ENCODE measurements at regions not wholly inside any gene's neighbourhood (a gene's known extent, or its start where the extent isn't known, plus 50 kb on each side); places are given as distances from the start of the nearest gene placed in this dataset.
"Not testable (repeated sequence)": the region's sequence is repeated elsewhere in the genome, so short reads cannot be mapped to it uniquely, and the experiment has no call there.

DNA sequence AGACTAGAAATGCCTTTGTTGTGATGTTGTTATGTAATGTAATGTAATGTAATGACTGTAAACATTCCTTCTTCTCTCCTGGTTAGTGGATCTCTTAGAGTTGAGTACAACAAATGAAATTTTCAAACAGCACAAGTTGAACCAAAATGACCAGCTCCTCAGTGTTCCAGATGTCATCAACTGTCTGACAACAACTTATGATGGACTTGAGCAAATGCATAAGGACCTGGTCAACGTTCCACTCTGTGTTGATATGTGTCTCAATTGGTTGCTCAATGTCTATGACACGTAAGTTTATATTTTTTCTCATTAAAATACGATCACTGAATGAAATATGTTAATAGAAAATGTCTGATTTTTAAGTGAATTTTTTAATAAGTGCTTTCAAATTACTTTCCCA is 496.7 kb downstream of the UTRN start:
- no peak for DNase-seq

GRCh38 chr6:144782634-144783033 is 497.5 kb downstream of the UTRN start:
- DNase-seq, result no peak

- DNase-seq, result no peak
These were observed 499.9 kb downstream of the UTRN start for GRCh38 chr6:144785056-144785455.

DNA sequence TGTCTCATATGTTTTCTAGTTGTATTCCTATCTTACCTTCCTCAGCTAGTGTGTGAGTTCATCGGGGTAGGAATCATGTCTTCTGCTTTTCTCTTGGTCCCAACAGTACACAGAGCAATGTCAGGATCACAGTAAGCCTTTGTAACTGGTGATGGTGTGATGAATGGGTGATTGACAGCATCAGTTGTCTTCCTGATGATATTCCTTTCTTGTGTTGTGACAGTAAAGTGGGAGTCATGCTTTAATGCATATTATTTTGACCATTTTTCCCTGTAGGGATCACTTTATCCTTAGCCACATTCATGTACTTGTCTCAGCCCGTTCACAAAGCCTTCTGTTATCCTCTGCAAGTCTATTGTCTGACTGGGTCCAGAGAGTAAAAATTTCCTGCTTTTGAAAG is 501.7 kb downstream of the UTRN start:
- DNase-seq, result no peak

DNA sequence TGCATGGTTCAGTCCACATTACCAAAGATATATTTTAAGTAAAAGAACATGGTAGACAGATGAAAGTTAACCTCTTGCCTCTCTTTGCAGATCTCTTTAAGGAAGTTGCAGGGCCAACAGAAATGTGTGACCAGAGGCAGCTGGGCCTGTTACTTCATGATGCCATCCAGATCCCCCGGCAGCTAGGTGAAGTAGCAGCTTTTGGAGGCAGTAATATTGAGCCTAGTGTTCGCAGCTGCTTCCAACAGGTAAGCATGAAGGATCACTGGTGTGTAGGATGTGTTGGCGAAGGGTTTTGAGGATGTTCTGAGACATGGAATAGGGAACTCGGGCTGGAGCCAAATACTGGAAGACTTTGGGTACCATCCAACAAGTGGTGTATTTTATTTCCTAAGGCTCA is 508.6 kb downstream of the UTRN start:
- DNase-seq, result no peak

DNA sequence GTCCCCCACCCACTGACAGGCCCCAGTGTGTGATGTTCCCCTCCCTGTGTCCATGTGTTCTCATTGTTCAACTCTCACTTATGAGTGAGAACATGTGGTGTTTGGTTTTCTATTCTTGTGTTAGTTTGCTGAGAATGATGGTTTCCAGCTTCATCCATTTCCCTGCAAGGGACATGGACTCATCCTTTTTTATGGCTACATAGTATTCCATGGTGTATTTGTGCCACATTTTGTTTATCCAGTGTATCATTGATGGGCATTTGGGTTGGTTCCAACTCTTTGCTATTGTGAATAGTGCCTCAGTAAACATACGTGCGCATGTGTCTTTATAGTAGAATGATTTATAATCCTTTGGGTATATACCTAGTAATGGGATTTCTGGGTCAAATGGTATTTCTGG is 509.9 kb downstream of the UTRN start:
- DNase-seq, result not testable (repeated sequence)

DNA sequence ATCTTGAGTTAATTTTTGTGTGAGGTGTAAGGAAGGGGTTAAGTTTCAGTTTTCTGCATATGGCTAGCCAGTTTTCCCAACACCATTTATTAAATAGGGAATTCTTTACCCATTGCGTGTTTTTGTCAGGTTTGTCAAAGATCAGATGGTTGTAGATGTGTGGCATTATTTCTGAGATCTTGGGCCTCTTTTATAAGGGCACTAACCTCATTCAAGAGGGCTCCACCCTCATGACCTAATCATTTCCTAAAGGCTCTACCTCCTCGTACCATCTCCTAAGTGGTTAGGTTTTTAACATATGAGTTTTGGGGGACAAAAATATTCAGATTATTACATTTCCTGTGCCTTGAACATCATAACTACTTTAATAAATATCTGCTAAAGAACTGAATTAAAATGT is 510.9 kb downstream of the UTRN start:
- DNase-seq, result no peak

GRCh38 chr6:144797881-144798589 is 512.9 kb downstream of the UTRN start:
- no peak for DNase-seq

DNA sequence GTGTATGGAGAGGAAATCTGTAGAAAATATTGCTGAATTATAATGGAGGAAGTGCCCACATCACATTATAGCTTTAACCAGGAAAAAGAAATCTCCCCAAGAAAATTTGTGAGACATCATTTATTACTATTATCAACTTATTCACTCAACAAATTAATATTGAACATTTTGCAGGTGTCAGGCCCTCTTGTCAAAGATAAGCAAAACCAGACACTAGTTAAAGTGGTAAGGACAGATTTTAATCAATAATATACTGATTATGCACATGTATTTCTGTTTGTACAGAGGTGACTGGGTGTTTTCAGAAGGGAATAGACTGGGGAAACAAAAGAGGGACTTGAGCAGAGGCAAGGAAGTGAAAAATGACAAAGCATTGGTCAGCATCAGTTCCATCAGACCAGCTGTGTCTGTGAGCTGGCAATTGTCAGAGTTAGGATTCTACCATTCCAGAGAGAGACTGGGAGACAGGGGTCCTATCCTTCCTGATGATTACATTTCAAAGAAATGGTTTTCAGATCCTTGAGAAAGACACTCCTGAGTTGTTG is 519.2 kb downstream of the UTRN start:
- no peak for DNase-seq

- no peak for DNase-seq
These were observed 519.9 kb downstream of the UTRN start for GRCh38 chr6:144805049-144805448.

DNA sequence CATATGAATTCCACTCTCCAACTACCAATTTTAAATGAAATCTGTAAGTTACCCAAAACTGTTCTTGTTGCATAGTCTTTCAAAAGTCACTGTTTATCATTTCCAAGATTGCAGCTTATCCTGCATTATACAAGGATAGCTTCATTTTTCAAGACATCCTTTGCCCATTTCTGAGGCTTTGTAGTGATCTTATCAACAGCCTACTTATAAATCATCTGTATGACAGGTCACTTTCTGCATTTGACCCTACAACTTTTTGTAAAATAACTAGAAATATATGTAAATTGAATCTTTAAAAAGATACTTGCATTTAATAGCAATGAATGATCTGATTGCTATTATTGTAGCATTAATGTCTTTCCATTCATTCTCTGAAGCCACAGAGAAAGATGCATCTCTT is 521.1 kb downstream of the UTRN start:
- no peak for DNase-seq

DNA sequence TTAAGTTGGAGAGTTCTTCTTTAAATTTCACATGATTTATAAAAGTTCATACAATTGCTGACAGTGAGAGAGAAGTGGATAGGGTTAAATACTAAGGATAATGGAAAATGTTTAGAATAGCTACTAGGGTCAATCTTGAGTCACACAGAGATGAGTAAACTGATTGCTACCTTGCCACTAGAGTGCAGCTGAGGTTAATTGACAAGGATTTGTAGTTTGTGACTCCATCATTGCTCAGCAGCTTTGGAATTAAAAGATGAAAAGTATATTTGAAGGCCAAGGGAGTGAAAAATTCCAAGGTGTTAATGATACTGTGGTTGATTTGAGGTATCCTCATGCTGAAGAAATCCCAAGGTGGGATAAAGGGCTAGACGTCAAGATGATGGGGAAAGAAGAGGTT is 524.0 kb downstream of the UTRN start:
- DNase-seq, result no peak

GRCh38 chr6:144809969-144810368 is 524.8 kb downstream of the UTRN start:
- DNase-seq, result no peak

- no peak for DNase-seq
These were observed 526.0 kb downstream of the UTRN start for GRCh38 chr6:144811140-144811539.

- no peak for DNase-seq
These were observed 531.8 kb downstream of the UTRN start for GRCh38 chr6:144816936-144817335.

DNA sequence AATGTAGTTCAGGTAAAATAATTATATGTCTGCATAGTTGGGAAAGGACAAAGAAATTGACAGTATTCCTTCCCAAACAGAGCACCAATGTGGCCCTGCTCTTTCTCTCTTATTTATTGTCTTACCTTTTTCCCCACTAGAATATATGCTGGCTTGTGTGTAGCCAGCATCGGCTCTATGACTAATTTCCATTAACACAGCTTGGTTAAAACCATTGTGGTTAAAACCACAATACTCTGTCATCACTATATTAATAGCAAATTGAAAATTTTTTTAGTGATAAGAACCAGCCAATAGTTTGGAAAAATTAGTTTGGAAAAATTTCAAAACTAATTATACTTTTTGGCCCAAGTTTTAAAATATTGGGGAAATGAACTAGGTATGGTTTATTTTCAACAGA is 535.1 kb downstream of the UTRN start:
- DNase-seq, result no peak

GRCh38 chr6:144823131-144823530 is 538.0 kb downstream of the UTRN start:
- no peak for DNase-seq

GRCh38 chr6:144824018-144824417 is 538.9 kb downstream of the UTRN start:
- DNase-seq, result no peak

GRCh38 chr6:144834426-144835038 is 549.4 kb downstream of the UTRN start:
- DNase-seq, result no peak

- no peak for DNase-seq
These were observed 550.3 kb downstream of the UTRN start for GRCh38 chr6:144835322-144835973.

GRCh38 chr6:144840619-144841018 is 555.5 kb downstream of the UTRN start:
- DNase-seq, result no peak

DNA sequence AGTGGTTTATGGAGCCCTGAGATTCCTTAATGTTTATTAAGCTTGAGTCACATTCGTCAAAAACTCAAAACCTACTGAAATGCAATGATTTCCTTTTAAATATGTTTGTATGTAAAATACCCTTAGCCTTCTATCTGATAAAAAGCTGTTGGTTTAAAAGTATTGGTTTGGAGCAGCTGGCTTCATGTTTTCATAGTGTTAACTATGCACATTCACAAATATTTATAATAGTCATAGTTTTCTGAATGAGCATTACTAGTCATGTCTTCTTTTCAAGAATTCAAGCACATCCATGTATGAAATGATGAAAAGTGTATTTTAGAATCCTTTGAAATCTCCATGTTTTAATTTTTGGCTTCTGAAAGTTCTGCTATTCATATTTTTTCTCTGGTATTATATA is 558.6 kb downstream of the UTRN start:
- no peak for DNase-seq

GRCh38 chr6:144844596-144844995 is 559.5 kb downstream of the UTRN start:
- DNase-seq, result no peak

DNA sequence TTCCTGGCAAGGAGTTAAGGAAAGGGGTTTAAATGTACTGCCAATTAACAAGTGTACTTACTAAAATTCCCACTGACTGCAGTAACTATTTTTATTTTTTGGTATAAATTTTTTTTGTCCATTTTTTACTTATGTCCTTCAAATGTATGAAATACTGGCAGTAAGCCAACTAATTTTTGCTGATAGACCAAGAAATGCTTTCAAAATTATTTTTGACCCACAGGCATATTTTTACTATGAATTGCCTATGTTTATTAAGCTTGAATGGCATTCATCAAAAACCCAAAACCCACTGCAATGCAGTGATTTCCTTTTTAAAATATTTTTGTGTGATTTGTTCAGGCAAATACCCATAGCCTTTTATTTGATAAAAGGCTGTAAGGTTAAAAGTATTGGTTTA is 560.1 kb downstream of the UTRN start:
- DNase-seq, result no peak
